HEK293T (cell line): ENCODE measurements at regions not wholly inside any gene's neighbourhood (a gene's known extent, or its start where the extent isn't known, plus 50 kb on each side); places are given as distances from the start of the nearest gene placed in this dataset.
"Not testable (repeated sequence)": the region's sequence is repeated elsewhere in the genome, so short reads cannot be mapped to it uniquely, and the experiment has no call there.

Source experiments
- CTCF ChIA-PET: fragments of 350-600 bp; formaldehyde crosslinking; extraction: SDS; loops from one replicate; lab custom pipeline; 2021; ENCODE audit warnings: antibody characterized with exemption, inconsistent platforms; lab: Yijun Ruan, JAX
- POLR2A ChIA-PET: fragments of 350-600 bp; formaldehyde crosslinking; extraction: SDS; loops from one replicate; lab custom pipeline; 2020; ENCODE audit warnings: antibody characterized with exemption, inconsistent platforms; lab: Yijun Ruan, JAX
- DNase-seq: peaks from one replicate; pipeline ENCODE4 v3.0.0; 2012; ENCODE audit warnings: mixed read lengths; ENCODE audit errors: extremely low spot score
- ARNT ChIP-seq: fragments of 450-650 bp; IDR thresholded peaks from 2 replicates; pipeline ENCODE4 v1.6.1; 2017; ENCODE audit warnings: mild to moderate bottlenecking
- BHLHE40 ChIP-seq: fragments of 450-650 bp; IDR thresholded peaks from 2 replicates; pipeline ENCODE4 v1.6.1; 2016; ENCODE audit warnings: mild to moderate bottlenecking, moderate library complexity, borderline replicate concordance
- CTBP1 ChIP-seq: fragments of 450-650 bp; IDR thresholded peaks from 2 replicates; pipeline ENCODE4 v1.6.1; 2016; ENCODE audit warnings: borderline replicate concordance
- ELF4 ChIP-seq: fragments of 450-650 bp; IDR thresholded peaks from 2 replicates; pipeline ENCODE4 v1.6.1; 2017; ENCODE audit warnings: antibody characterized with exemption
- FOXA1 ChIP-seq: fragments of 450-650 bp; IDR thresholded peaks from 2 replicates; pipeline ENCODE4 v1.6.1; 2016; ENCODE audit warnings: mild to moderate bottlenecking
- FOXK2 ChIP-seq: fragments of 450-650 bp; IDR thresholded peaks from 2 replicates; pipeline ENCODE4 v1.6.1; 2016; ENCODE audit warnings: mild to moderate bottlenecking
- FOXM1 ChIP-seq: fragments of 450-650 bp; IDR thresholded peaks from 2 replicates; pipeline ENCODE4 v1.6.1; 2017; ENCODE audit warnings: mild to moderate bottlenecking, borderline replicate concordance
- HDGF ChIP-seq: fragments of 450-650 bp; IDR thresholded peaks from 2 replicates; pipeline ENCODE4 v1.6.1; 2017; ENCODE audit warnings: antibody characterized with exemption, borderline replicate concordance
- L3MBTL2 ChIP-seq: fragments of 450-650 bp; conservative IDR thresholded peaks from 2 replicates; pipeline ENCODE4 v1.6.1; 2016; ENCODE audit warnings: mild to moderate bottlenecking
- LEF1 ChIP-seq: fragments of 450-650 bp; IDR thresholded peaks from 2 replicates; pipeline ENCODE4 v1.6.1; 2017; ENCODE audit warnings: mild to moderate bottlenecking, borderline replicate concordance
- NFRKB ChIP-seq: fragments of 450-650 bp; IDR thresholded peaks from 2 replicates; pipeline ENCODE4 v1.6.1; 2016; ENCODE audit warnings: mild to moderate bottlenecking, moderate library complexity
- SP1 ChIP-seq: fragments of 450-650 bp; IDR thresholded peaks from 2 replicates; pipeline ENCODE4 v1.6.1; 2017
- SUZ12 ChIP-seq: fragments of 450-650 bp; IDR thresholded peaks from 2 replicates; pipeline ENCODE4 v1.6.1; 2016; ENCODE audit warnings: mild to moderate bottlenecking
- TARDBP ChIP-seq: fragments of 450-650 bp; IDR thresholded peaks from 2 replicates; pipeline ENCODE4 v1.6.1; 2016
- ZNF384 ChIP-seq: fragments of 450-650 bp; IDR thresholded peaks from 2 replicates; pipeline ENCODE4 v1.6.1; 2016
- TF ChIP-seq, protein P1 (sequence below): fragments of 450-650 bp; IDR thresholded peaks from 2 replicates; pipeline ENCODE4 v1.6.1; 2016

DNA sequence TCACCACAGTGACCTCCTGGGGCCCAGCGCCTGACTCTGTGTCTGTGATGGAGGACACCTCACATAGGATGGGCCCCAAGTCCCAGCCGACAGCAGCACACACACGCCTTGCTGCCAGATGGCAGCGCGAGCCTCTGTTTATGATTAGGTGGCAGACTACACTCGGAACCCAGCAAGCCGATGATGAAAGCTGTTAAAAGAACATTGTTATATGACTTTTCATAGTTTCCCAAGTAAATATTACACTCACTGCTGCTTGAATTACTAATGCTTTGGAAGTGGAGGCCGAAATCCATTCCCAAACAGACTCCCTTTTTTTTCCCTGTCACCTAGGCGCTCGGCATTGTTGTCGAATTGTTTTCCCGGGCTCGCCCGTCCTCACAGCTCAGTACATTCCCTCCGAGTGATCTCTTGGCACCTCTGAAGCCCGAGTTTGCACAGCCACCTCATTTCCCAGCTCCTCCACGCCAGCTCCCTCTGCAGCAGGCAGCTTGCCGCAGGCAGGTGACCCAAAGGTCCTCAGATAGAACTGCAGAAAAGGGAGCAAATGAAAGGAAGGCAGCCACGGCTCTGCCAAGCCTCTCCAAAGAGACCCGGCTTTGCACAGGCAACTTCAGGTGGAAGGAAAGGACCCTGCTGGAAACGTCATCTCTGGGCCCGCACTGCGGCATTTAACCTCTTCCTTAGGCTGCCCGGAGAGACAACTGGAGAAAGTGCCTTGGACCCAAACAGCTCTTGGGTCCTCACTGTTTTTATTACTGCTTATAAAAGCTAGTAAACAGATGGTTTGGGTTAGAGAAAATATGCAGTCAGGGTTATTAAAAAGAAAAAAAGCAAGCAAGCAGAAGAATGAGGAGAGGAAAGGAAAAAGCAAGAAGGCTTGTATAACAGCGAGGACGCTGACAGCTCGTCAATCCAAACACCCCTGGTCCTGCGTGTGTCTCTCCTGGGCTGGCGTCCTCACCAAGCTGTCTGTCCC, 72.2 kb upstream of the SLC25A33 start:
- CTCF ChIA-PET = interaction anchor here (0.6 kb wide), 2 partner anchors 19 to 199 kb away, joined by 3 read pairs; no protein-coding TSS in a partner anchor
- TF ChIP-seq L3MBTL2 = no peak
- TF ChIP-seq CTBP1 = no peak
- no peak for TF ChIP-seq FOXA1
- no peak for TF ChIP-seq FOXM1
- TF ChIP-seq ARNT = no peak
- TF ChIP-seq TARDBP = no peak
- TF ChIP-seq FOXK2 = no peak
- TF ChIP-seq SP1 = no peak
- TF ChIP-seq BHLHE40 = no peak
- no peak for TF ChIP-seq ZNF384
- TF ChIP-seq, protein P1, sequence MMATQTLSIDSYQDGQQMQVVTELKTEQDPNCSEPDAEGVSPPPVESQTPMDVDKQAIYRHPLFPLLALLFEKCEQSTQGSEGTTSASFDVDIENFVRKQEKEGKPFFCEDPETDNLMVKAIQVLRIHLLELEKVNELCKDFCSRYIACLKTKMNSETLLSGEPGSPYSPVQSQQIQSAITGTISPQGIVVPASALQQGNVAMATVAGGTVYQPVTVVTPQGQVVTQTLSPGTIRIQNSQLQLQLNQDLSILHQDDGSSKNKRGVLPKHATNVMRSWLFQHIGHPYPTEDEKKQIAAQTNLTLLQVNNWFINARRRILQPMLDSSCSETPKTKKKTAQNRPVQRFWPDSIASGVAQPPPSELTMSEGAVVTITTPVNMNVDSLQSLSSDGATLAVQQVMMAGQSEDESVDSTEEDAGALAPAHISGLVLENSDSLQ = no peak
- no peak for TF ChIP-seq NFRKB
- no peak for TF ChIP-seq SUZ12
- no peak for TF ChIP-seq LEF1
- TF ChIP-seq HDGF = no peak
- TF ChIP-seq ELF4 = no peak
- POLR2A ChIA-PET = interaction anchor here (0.7 to 0.8 kb wide), 2 partner anchors 7 to 232 kb away, joined by 3 to 5 read pairs; no protein-coding TSS in a partner anchor
- DNase-seq = no peak

DNA sequence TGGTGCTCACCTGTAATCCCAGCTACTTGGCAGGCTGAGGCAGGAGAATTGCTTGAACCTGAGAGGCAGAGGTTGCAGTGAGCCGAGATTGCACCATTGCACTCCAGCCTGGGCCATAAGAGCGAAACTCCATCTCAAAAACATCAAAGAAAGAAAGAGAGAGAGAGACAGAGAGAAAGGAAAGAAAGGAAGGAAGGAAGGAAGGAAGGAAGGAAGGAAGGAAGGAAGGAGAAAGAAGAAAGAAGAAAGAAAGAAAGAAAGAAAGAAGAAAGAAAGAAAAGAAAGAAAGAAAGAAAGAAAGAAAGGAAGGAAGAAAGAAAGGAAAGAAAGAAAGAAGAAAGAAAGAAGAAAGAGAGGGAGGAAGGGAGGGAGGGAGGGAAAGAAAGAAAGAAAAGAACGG, 69.4 kb upstream of the SLC25A33 start:
- CTCF ChIA-PET, DNase-seq, POLR2A ChIA-PET: not testable (repeated sequence)

DNA sequence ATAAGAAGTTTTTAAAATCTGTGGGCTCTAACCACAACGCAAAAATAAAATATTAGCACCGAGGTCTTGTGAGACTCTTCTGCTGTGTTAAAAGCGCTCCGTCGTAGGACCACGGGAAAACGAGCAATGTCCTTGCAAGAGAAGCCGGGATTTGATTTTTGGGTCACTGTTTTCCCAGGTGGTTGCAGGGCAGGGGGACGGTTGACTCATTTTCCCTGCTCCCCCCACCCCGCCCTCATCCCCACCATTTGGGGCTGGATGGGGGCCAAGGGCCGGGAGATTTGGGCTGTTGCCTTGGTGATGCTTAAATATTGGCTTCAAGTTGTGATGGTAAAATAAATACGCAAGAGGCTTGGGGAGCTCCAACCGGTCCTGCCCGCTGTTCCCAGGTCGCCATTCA, 67.6 kb upstream of the SLC25A33 start:
- CTCF ChIA-PET = interaction anchor here (0.5 to 1.3 kb wide), 2 partner anchors 19 to 442 kb away, joined by 3 to 4 read pairs; no protein-coding TSS in a partner anchor
- POLR2A ChIA-PET = no interaction called here
- no peak for DNase-seq
- no peak for TF ChIP-seq HDGF
- TF ChIP-seq FOXM1 = no peak
- no peak for TF ChIP-seq SP1
- TF ChIP-seq ELF4 = no peak
- no peak for TF ChIP-seq ARNT
- TF ChIP-seq SUZ12 = no peak
- no peak for TF ChIP-seq L3MBTL2
- TF ChIP-seq, protein P1 = no peak
- no peak for TF ChIP-seq LEF1
- no peak for TF ChIP-seq CTBP1
- TF ChIP-seq FOXA1 = no peak
- TF ChIP-seq BHLHE40 = no peak
- no peak for TF ChIP-seq ZNF384

DNA sequence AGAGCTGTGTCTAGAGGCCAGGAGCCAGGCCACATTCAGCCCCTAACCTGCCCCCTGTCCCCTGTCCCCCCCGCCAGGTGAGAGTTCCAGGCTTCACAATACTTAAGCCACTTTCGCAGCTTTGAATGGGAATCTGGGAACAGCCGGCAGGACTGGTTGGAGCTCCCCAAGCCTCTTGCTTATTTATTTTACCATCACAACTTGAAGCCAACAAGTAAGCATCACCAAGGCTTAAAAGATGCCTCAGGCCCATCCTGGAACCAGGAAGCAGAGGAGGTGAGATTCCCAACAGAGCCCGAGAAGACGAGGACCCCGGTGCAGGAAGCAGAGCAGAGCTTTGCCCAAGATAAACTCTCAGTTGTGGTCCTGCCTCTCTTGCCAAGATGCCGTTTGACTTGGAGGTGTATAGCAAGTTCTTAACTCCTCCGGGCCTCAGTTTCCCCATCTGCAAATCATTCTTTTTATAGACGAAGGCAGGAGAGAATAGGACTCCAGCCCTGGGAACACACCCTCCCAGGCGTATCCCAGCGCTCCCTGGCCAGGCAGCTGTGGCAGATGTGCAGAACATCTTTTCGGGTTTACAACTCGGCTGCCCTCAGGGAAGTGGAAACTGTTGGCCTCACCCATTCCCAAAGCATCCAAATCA, 66.8 kb upstream of the SLC25A33 start:
- TF ChIP-seq SUZ12 (no peak), BHLHE40 (no peak)
- CTCF ChIA-PET = interaction anchor here (1.3 kb wide), 1 partner anchor 18 kb away, joined by 4 read pairs; no protein-coding TSS in a partner anchor
- POLR2A ChIA-PET = interaction anchor here (1.0 kb wide), 1 partner anchor 44 kb away, joined by 3 read pairs; no protein-coding TSS in a partner anchor
- no peak for DNase-seq

DNA sequence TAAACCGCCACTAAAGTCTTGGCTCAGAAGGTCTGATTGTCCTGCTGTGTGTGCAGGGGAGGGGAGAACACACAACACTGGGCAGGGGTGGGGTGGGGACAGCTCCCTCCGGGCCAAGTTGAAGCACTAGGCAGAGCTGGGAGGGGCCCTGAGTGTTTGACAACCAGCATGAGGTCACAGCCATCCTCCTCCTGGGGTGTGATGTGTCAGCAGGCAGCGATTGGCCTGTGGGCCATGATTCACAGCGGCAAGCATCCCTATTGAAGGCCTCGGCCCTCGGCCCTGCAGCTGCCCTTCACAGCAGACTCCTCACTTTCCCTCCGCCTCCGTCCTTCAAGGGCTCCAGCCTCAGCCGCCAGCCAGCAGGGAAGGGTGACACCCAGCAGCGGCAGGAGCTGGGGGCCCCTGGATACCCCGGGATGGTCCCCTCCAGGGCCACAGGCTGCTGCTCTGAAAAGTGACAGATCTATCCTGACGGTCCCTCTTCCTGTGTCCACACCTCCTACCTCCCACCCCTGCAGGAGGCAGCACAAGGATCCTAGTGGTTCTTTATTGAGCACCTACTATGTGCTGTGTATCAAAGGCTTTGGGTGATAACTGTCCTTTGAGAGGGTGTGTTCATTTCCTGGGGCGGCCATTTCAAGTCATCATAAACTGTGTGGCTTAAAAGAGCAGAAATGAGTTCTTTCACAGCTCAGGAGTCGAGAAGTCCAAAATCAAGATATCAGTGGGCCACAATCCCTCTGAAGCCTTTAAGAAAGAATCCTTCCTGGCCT, 66.0 kb upstream of the SLC25A33 start:
- CTCF ChIA-PET = interaction anchor here (0.8 kb wide), 1 partner anchor 184 kb away, joined by 5 read pairs; no protein-coding TSS in a partner anchor
- POLR2A ChIA-PET = interaction anchor here (1.0 kb wide), 1 partner anchor 44 kb away, joined by 3 read pairs; no protein-coding TSS in a partner anchor
- no peak for TF ChIP-seq ELF4
- TF ChIP-seq HDGF = no peak
- no peak for TF ChIP-seq ZNF384
- TF ChIP-seq, protein P1 = no peak
- TF ChIP-seq ARNT = no peak
- no peak for TF ChIP-seq TARDBP
- TF ChIP-seq LEF1 = no peak
- TF ChIP-seq SP1 = no peak
- DNase-seq = peak; percentile 32
